ENCODE measurements at regions not wholly inside any gene's neighbourhood (a gene's known extent, or its start where the extent isn't known, plus 50 kb on each side); places are given as distances from the start of the nearest gene placed in this dataset.

DNA sequence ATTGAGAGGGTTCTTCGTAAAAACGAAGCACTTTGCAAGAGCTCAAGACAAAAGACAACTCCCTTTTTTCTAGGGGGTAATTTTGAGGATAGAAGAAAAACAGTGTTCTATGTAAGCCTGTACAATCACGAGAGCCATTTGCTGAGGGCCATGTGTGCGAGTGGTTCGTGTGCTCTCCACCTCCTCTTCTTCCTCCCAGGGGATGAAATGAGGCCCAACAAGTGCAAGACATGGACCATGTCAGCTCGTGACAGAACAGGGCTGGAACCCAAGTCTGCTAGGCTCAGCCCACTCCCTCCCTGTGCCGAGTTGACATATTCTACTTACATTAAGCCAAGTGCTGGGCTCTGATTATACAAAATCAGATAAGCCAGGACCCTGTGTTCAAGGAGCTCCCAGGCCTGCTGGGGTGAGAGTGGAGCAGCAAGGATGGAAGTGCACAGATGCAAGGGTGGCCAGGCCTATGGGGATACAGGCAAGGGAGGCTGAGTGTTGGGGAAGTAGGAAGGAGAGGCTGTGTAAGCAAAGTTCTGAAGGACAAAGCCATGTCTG is 97.9 kb upstream of the MSX2 start:
- TF ChIP-seq, protein P1, sequence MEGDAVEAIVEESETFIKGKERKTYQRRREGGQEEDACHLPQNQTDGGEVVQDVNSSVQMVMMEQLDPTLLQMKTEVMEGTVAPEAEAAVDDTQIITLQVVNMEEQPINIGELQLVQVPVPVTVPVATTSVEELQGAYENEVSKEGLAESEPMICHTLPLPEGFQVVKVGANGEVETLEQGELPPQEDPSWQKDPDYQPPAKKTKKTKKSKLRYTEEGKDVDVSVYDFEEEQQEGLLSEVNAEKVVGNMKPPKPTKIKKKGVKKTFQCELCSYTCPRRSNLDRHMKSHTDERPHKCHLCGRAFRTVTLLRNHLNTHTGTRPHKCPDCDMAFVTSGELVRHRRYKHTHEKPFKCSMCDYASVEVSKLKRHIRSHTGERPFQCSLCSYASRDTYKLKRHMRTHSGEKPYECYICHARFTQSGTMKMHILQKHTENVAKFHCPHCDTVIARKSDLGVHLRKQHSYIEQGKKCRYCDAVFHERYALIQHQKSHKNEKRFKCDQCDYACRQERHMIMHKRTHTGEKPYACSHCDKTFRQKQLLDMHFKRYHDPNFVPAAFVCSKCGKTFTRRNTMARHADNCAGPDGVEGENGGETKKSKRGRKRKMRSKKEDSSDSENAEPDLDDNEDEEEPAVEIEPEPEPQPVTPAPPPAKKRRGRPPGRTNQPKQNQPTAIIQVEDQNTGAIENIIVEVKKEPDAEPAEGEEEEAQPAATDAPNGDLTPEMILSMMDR (conservative IDR thresholded peaks at IDR 0.05 in 1 of 2, IDR thresholded peaks at IDR 0.05 in 1 of 2; ENCODE audit: extremely low read depth in 1 of 2, insufficient read depth in 1 of 2, low read depth in 1 of 2, low read length in 2 of 2): no peak
- TF ChIP-seq EZH2 (IDR thresholded peaks at IDR 0.05; ENCODE audit: borderline replicate concordance, low read length): no peak

Data from mammary epithelial cell (primary cell).